ENCODE measurements at regions not wholly inside any gene's neighbourhood (a gene's known extent, or its start where the extent isn't known, plus 50 kb on each side); places are given as distances from the start of the nearest gene placed in this dataset.

GRCh38 chr6:33860006-33860405 is 56.2 kb upstream of the MLN start:
- ChIA-PET POLR2A (interaction anchor here (0.7 kb wide), 1 partner anchor 90 kb away, joined by 3 read pairs; no protein-coding TSS in a partner anchor), CTCF (interaction anchor here (0.6 to 1.8 kb wide), 4 partner anchors 10 to 168 kb away, joined by 3 to 8 read pairs (median 4); no protein-coding TSS in a partner anchor)
- DNase-seq (no peak), ATAC-seq (no peak)
- Mint-ChIP-seq H3K4me3 (no peak overlapping the region), H3K27me3 (peaks cover 10% of the 10 kb centered on the region), H3K36me3 (ENCODE audit: low read depth) (no peaks in the 10 kb centered on the region), H3K4me1 (ENCODE audit: low read depth) (peaks cover 51% of the 10 kb centered on the region), H3K27ac (no peak overlapping the region), H3K9me3 (no peaks in the 10 kb centered on the region)
- no peak for TF ChIP-seq CTCF (IDR thresholded peaks at IDR 0.05)
- intact Hi-C loops (cut with micrococcal nuclease), result no loop called here

- H3K36me3 Mint-ChIP-seq (ENCODE audit: low read depth), result no peaks in the 10 kb centered on the region
Measured at GRCh38 chr6:33858804-33859505, 55.2 kb upstream of the MLN start.

GRCh38 chr6:33857932-33858475 is 54.2 kb upstream of the MLN start:
- intact Hi-C loops (cut with micrococcal nuclease), result loop anchor here (10.0 kb wide), 1 partner anchor 167 kb away; no protein-coding TSS in a partner anchor
- H3K4me1 Mint-ChIP-seq (ENCODE audit: low read depth), result peaks cover 41% of the 10 kb centered on the region
- peaks cover 16% of the 10 kb centered on the region for H3K27me3 Mint-ChIP-seq
- no peaks in the 10 kb centered on the region for H3K9me3 Mint-ChIP-seq
- no peak overlapping the region for H3K4me3 Mint-ChIP-seq
- POLR2A ChIA-PET, result interaction anchor here (1.5 to 2.1 kb wide), 2 partner anchors 69 to 86 kb away, joined by 3 to 5 read pairs; partner anchors contain the start of gene LEMD2
- no peak for DNase-seq
- no peak overlapping the region for H3K27ac Mint-ChIP-seq
- no peak for ATAC-seq
- no peaks in the 10 kb centered on the region for H3K36me3 Mint-ChIP-seq (ENCODE audit: low read depth)
- no peak for TF ChIP-seq CTCF (IDR thresholded peaks at IDR 0.05)
- CTCF ChIA-PET, result interaction anchor here (1.1 kb wide), 1 partner anchor 197 kb away, joined by 3 read pairs; no protein-coding TSS in a partner anchor

More at GRCh38 chr6:33858804-33859505, 55.2 kb upstream of the MLN start:
- no peak for DNase-seq
- intact Hi-C loops (cut with micrococcal nuclease), result loop anchor here (10.0 kb wide), 1 partner anchor 166 kb away; no protein-coding TSS in a partner anchor
- no peak overlapping the region for H3K4me3 Mint-ChIP-seq
- H3K27me3 Mint-ChIP-seq, result peaks cover 16% of the 10 kb centered on the region
- no peak for TF ChIP-seq CTCF (IDR thresholded peaks at IDR 0.05)
- ChIA-PET CTCF (no interaction called here), POLR2A (interaction anchor here (2.1 kb wide), 1 partner anchor 70 kb away, joined by 5 read pairs; the partner anchor contains the start of gene LEMD2)
- ATAC-seq, result no peak
- H3K4me1 Mint-ChIP-seq (ENCODE audit: low read depth), result peaks cover 44% of the 10 kb centered on the region
- H3K27ac Mint-ChIP-seq, result no peak overlapping the region
- no peaks in the 10 kb centered on the region for H3K9me3 Mint-ChIP-seq

- Mint-ChIP-seq H3K27me3 (peaks cover 17% of the 10 kb centered on the region), H3K36me3 (ENCODE audit: low read depth) (no peaks in the 10 kb centered on the region), H3K27ac (no peak overlapping the region), H3K9me3 (no peaks in the 10 kb centered on the region), H3K4me1 (ENCODE audit: low read depth) (peaks cover 41% of the 10 kb centered on the region), H3K4me3 (no peak overlapping the region)
- TF ChIP-seq CTCF (IDR thresholded peaks at IDR 0.05), result no peak
- DNase-seq (no peak), ATAC-seq (peak; percentile 7)
- ChIA-PET CTCF (interaction anchor here (1.1 to 1.3 kb wide), 2 partner anchors 171 to 198 kb away, joined by 3 to 4 read pairs; no protein-coding TSS in a partner anchor), POLR2A (interaction anchor here (1.5 to 2.1 kb wide), 2 partner anchors 69 to 85 kb away, joined by 3 to 5 read pairs; partner anchors contain the start of gene LEMD2)
- intact Hi-C loops (cut with micrococcal nuclease), result loop anchor here (10.0 kb wide), 1 partner anchor 167 kb away; no protein-coding TSS in a partner anchor
Measured at GRCh38 chr6:33857093-33857931, 53.5 kb upstream of the MLN start.
